HL-60 (cell line): ENCODE measurements at regions not wholly inside any gene's neighbourhood (a gene's known extent, or its start where the extent isn't known, plus 50 kb on each side); places are given as distances from the start of the nearest gene placed in this dataset.

ENCODE experiments used
- DNase-seq, 2 experiments: peaks; one replicate each; pipeline ENCODE4 v3.0.0-alpha.2; 2010 to 2020; ENCODE audit warnings: low read depth in 1 of 2, low spot score in 1 of 2
- H3K27ac ChIP-seq: fragments of 250-450 bp; sonication (Bioruptor Pico); replicated peaks from 2 replicates; pipeline ENCODE4 v1.5.1; 2020; ENCODE audit warnings: mild to moderate bottlenecking, moderate library complexity
- H3K27me3 ChIP-seq: fragments of 250-450 bp; sonication (Bioruptor Pico); 2 replicates; pipeline ENCODE4 v1.5.1; 2021; ENCODE audit warnings: mild to moderate bottlenecking, moderate library complexity; ENCODE audit not compliant: insufficient read depth, poor library complexity, severe bottlenecking
- H3K4me3 ChIP-seq: replicated peaks from 2 replicates; pipeline ENCODE4 v1.5.1; 2011; ENCODE audit warnings: mild to moderate bottlenecking, control low read depth, low read length; ENCODE audit not compliant: insufficient read depth
- CTCF ChIP-seq: IDR thresholded peaks from one replicate; pipeline ENCODE4 v1.5.1; 2011; ENCODE audit warnings: low read length, control low read depth, inconsistent platforms; ENCODE audit not compliant: insufficient read depth
- GABPA ChIP-seq: IDR thresholded peaks from 2 replicates; pipeline ENCODE4 v1.6.1; 2012; ENCODE audit warnings: low read depth
- POLR2AphosphoS5 ChIP-seq: IDR thresholded peaks from 2 replicates; pipeline ENCODE4 v1.6.1; 2012; ENCODE audit warnings: low read depth
- REST ChIP-seq: IDR thresholded peaks from 2 replicates; pipeline ENCODE4 v1.6.1; 2012; ENCODE audit warnings: low read depth; ENCODE audit not compliant: insufficient replicate concordance
- SPI1 ChIP-seq: IDR thresholded peaks from 2 replicates; pipeline ENCODE4 v1.6.1; 2012; ENCODE audit warnings: low read depth, mild to moderate bottlenecking, borderline replicate concordance

- no peak for DNase-seq
- no peak for TF ChIP-seq POLR2AphosphoS5
- TF ChIP-seq SPI1, result no peak
- no peak for TF ChIP-seq REST
- TF ChIP-seq GABPA, result no peak
- TF ChIP-seq CTCF, result no peak
- Histone ChIP-seq H3K4me3 (no peak overlapping the region), H3K27ac (no peak overlapping the region), H3K27me3 (no peaks in the 10 kb centered on the region)
Observed at GRCh38 chr4:165715989-165716388, 157.0 kb upstream of the TLL1 start.

GRCh38 chr4:165716472-165716871 lies 156.6 kb upstream of the TLL1 start:
- TF ChIP-seq SPI1 (no peak), POLR2AphosphoS5 (no peak), CTCF (no peak), GABPA (no peak)
- Histone ChIP-seq H3K27ac (no peak overlapping the region), H3K27me3 (no peaks in the 10 kb centered on the region), H3K4me3 (no peak overlapping the region)
- DNase-seq, result no peak

GRCh38 chr4:165718660-165719059 lies 154.4 kb upstream of the TLL1 start:
- no peak overlapping the region for H3K4me3 ChIP-seq
- H3K27ac ChIP-seq, result no peak overlapping the region
- no peak for TF ChIP-seq GABPA
- TF ChIP-seq POLR2AphosphoS5, result no peak
- no peak for TF ChIP-seq CTCF
- no peak for TF ChIP-seq SPI1
- TF ChIP-seq REST, result no peak
- no peak for DNase-seq
- no peaks in the 10 kb centered on the region for H3K27me3 ChIP-seq

GRCh38 chr4:165720411-165721082 lies 152.5 kb upstream of the TLL1 start:
- Histone ChIP-seq H3K4me3 (no peak overlapping the region), H3K27me3 (no peaks in the 10 kb centered on the region), H3K27ac (no peak overlapping the region)
- DNase-seq, result no peak
- TF ChIP-seq CTCF, result no peak
- TF ChIP-seq REST, result no peak
- TF ChIP-seq SPI1, result no peak
- no peak for TF ChIP-seq POLR2AphosphoS5
- no peak for TF ChIP-seq GABPA
